Osteoblast (primary cell): ENCODE measurements at regions not wholly inside any gene's neighbourhood (a gene's known extent, or its start where the extent isn't known, plus 50 kb on each side); places are given as distances from the start of the nearest gene placed in this dataset.

Source experiments
- DNase-seq: peaks from one replicate; pipeline ENCODE4 v3.0.0; 2011; ENCODE audit warnings: low spot score, mixed read lengths; ENCODE audit not compliant: insufficient read length; ENCODE audit errors: missing footprints
- H2AFZ ChIP-seq: 2 replicates; pipeline ENCODE4 v1.6.0; 2011; ENCODE audit warnings: mild to moderate bottlenecking, low read length
- H3K27ac ChIP-seq: 2 replicates; pipeline ENCODE4 v1.5.1; 2011; ENCODE audit warnings: mild to moderate bottlenecking, low read depth, low read length, moderate library complexity
- H3K27me3 ChIP-seq: 2 replicates; pipeline ENCODE4 v1.6.0; 2012; ENCODE audit warnings: mild to moderate bottlenecking, control low read depth, inconsistent platforms, low read length, moderate library complexity; ENCODE audit not compliant: insufficient read depth
- H3K36me3 ChIP-seq: 2 replicates; pipeline ENCODE4 v1.5.1; 2011; ENCODE audit warnings: mild to moderate bottlenecking, low read length, control low read depth, moderate library complexity; ENCODE audit not compliant: insufficient read depth
- H3K4me1 ChIP-seq: 2 replicates; pipeline ENCODE4 v1.5.1; 2011; ENCODE audit warnings: mild to moderate bottlenecking, low read length, control low read depth, moderate library complexity; ENCODE audit not compliant: insufficient read depth
- H3K4me2 ChIP-seq: 2 replicates; pipeline ENCODE4 v1.6.0; 2011; ENCODE audit warnings: mild to moderate bottlenecking, low read length; ENCODE audit not compliant: insufficient read depth
- H3K4me3 ChIP-seq: fragments of 200-600 bp; sonication (generic); 3 replicates; pipeline ENCODE4 v1.5.1; 2012; ENCODE audit warnings: mild to moderate bottlenecking, low read length, inconsistent platforms; ENCODE audit not compliant: insufficient read depth
- H3K79me2 ChIP-seq: 2 replicates; pipeline ENCODE4 v1.6.0; 2012; ENCODE audit warnings: mild to moderate bottlenecking, low read length, control low read depth, inconsistent platforms; ENCODE audit not compliant: insufficient read depth
- H3K9me3 ChIP-seq: 2 replicates; pipeline ENCODE4 v1.5.1; 2011; ENCODE audit warnings: low read depth, low read length, control low read depth
- H4K20me1 ChIP-seq: 2 replicates; pipeline ENCODE4 v1.6.0; 2012; ENCODE audit warnings: mild to moderate bottlenecking, low read length, control low read depth; ENCODE audit not compliant: insufficient read depth
- CTCF ChIP-seq: IDR thresholded peaks from 2 replicates; pipeline ENCODE4 v1.5.1; 2011; ENCODE audit warnings: mild to moderate bottlenecking, low read depth, low read length, moderate library complexity; ENCODE audit errors: extremely low read depth

GRCh38 chr14:98189062-98189461 is 1082.9 kb downstream of the BCL11B start:
- no peak for DNase-seq
- no peaks in the 10 kb centered on the region for H3K4me1 ChIP-seq
- H3K9me3 ChIP-seq = no peaks in the 10 kb centered on the region
- no peak for TF ChIP-seq CTCF
- no peak overlapping the region for H2AFZ ChIP-seq
- no peaks in the 10 kb centered on the region for H3K27me3 ChIP-seq
- no peaks in the 10 kb centered on the region for H4K20me1 ChIP-seq
- H3K79me2 ChIP-seq = no peaks in the 10 kb centered on the region
- H3K27ac ChIP-seq = no peak overlapping the region
- H3K4me2 ChIP-seq = no peak overlapping the region
- no peaks in the 10 kb centered on the region for H3K36me3 ChIP-seq
- H3K4me3 ChIP-seq = no peak overlapping the region

- Histone ChIP-seq H3K79me2 (no peaks in the 10 kb centered on the region), H3K9me3 (no peaks in the 10 kb centered on the region), H4K20me1 (no peaks in the 10 kb centered on the region), H3K27ac (no peak overlapping the region), H3K27me3 (no peaks in the 10 kb centered on the region), H3K36me3 (no peaks in the 10 kb centered on the region), H3K4me1 (no peaks in the 10 kb centered on the region), H3K4me2 (no peak overlapping the region), H3K4me3 (no peak overlapping the region), H2AFZ (no peak overlapping the region)
- no peak for TF ChIP-seq CTCF
- no peak for DNase-seq
Observed at GRCh38 chr14:98189511-98189910, 1082.5 kb downstream of the BCL11B start.

GRCh38 chr14:98189944-98190343 is 1082.1 kb downstream of the BCL11B start:
- DNase-seq = no peak
- Histone ChIP-seq H3K9me3 (no peaks in the 10 kb centered on the region), H3K27ac (no peak overlapping the region), H3K4me2 (no peak overlapping the region), H4K20me1 (no peaks in the 10 kb centered on the region), H3K36me3 (no peaks in the 10 kb centered on the region), H3K4me1 (no peaks in the 10 kb centered on the region), H3K4me3 (no peak overlapping the region), H3K79me2 (no peaks in the 10 kb centered on the region), H3K27me3 (no peaks in the 10 kb centered on the region), H2AFZ (no peak overlapping the region)
- TF ChIP-seq CTCF = no peak

GRCh38 chr14:98192946-98193345 is 1079.1 kb downstream of the BCL11B start:
- TF ChIP-seq CTCF = no peak
- H3K4me2 ChIP-seq = no peak overlapping the region
- no peaks in the 10 kb centered on the region for H3K4me1 ChIP-seq
- H2AFZ ChIP-seq = no peak overlapping the region
- no peaks in the 10 kb centered on the region for H3K27me3 ChIP-seq
- H3K4me3 ChIP-seq = no peak overlapping the region
- H3K36me3 ChIP-seq = no peaks in the 10 kb centered on the region
- H3K9me3 ChIP-seq = no peaks in the 10 kb centered on the region
- no peak overlapping the region for H3K27ac ChIP-seq
- no peaks in the 10 kb centered on the region for H3K79me2 ChIP-seq
- no peaks in the 10 kb centered on the region for H4K20me1 ChIP-seq
- no peak for DNase-seq
